ENCODE measurements at regions not wholly inside any gene's neighbourhood (a gene's known extent, or its start where the extent isn't known, plus 50 kb on each side); places are given as distances from the start of the nearest gene placed in this dataset.
"Not testable (repeated sequence)": the region's sequence is repeated elsewhere in the genome, so short reads cannot be mapped to it uniquely, and the experiment has no call there.

DNA sequence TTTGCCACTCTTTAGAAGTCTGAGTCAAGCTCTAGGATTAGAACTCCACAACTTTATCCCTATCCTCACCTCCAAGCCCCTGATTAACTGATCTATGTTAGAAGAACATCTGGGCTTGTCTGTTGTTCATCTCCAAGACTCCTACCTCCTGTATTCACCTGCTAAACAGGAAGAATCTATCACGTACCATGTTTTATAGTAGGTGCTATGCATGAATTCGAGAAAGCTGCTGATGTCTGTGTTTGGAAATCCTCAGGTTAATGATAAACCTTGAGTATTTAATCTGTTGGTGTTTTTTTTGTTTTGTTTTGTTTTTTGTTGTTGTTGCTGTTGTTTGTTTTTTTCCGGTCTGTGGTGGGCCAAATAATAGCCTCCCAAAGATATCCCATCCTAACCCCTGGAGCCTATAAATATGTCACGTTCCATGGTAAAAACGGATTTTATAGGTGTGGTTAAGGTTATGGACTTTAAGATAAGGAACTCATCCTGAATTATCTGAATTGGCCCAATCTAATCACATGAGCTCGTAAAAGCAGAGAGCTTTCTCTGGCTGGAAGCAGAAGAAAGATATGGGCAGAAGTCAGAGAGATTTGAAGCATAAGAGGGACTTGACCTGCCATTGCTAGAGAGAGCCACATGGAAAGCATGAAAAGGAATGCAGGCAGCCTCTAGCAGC is 101.2 kb upstream of the DUSP21 start:
- no peak overlapping the region for H3K27ac Mint-ChIP-seq
- H3K9me3 Mint-ChIP-seq, result no peaks in the 10 kb centered on the region
- no peaks in the 10 kb centered on the region for H3K27me3 Mint-ChIP-seq
- H3K4me3 Mint-ChIP-seq, result no peak overlapping the region
- no peak for DNase-seq (ENCODE audit: extremely low spot score, unreplicated experiment)
- TF ChIP-seq, protein P1, sequence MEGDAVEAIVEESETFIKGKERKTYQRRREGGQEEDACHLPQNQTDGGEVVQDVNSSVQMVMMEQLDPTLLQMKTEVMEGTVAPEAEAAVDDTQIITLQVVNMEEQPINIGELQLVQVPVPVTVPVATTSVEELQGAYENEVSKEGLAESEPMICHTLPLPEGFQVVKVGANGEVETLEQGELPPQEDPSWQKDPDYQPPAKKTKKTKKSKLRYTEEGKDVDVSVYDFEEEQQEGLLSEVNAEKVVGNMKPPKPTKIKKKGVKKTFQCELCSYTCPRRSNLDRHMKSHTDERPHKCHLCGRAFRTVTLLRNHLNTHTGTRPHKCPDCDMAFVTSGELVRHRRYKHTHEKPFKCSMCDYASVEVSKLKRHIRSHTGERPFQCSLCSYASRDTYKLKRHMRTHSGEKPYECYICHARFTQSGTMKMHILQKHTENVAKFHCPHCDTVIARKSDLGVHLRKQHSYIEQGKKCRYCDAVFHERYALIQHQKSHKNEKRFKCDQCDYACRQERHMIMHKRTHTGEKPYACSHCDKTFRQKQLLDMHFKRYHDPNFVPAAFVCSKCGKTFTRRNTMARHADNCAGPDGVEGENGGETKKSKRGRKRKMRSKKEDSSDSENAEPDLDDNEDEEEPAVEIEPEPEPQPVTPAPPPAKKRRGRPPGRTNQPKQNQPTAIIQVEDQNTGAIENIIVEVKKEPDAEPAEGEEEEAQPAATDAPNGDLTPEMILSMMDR (conservative IDR thresholded peaks at IDR 0.05), result no peak
- H3K4me1 Mint-ChIP-seq (ENCODE audit: unreplicated experiment), result peaks cover 4% of the 10 kb centered on the region
- no peaks in the 10 kb centered on the region for H3K36me3 Mint-ChIP-seq

DNA sequence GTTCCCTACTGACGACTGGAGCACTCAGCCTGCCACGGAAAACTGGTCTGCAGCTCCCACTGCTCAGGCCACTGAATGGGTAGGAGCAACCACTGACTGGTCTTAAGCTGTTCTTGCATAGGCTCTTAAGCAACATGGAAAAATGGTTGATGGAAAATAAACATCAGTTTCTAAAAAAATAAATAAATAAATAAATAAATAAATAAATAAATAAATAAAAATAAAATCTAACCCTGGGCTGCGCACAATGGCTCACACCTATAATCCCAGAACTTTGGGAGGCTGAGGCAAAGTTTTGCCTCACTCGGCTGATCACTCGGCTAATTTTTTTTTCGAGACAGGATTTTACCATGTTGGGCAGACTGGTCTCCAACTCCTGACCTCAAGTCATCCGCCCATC is 102.0 kb upstream of the DUSP21 start:
- not testable (repeated sequence) for H3K4me3 Mint-ChIP-seq; H3K4me1 Mint-ChIP-seq (ENCODE audit: unreplicated experiment); DNase-seq (ENCODE audit: extremely low spot score, unreplicated experiment); H3K27me3 Mint-ChIP-seq; H3K36me3 Mint-ChIP-seq; H3K27ac Mint-ChIP-seq; H3K9me3 Mint-ChIP-seq

DNA sequence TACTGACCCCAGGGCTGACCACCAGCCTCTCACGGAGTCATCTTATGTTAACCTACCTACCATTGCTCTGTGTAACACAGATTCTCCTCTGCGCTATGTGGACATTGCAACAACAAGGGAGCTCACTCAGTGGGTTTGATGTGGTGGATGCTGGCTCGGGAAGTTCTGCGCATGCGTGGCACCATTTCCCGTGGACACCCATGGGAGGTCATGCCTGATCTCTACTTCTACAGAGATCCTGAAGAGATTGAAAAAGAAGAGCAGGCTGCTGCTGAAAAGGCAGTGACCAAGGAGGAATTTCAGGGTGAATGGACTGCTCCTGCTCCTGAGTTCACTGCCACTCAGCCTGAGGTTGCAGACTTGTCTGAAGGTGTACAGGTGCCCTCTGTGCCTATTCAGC is 102.4 kb upstream of the DUSP21 start:
- not testable (repeated sequence) for H3K9me3 Mint-ChIP-seq; H3K36me3 Mint-ChIP-seq; H3K4me3 Mint-ChIP-seq; H3K27me3 Mint-ChIP-seq; DNase-seq (ENCODE audit: extremely low spot score, unreplicated experiment); H3K27ac Mint-ChIP-seq; H3K4me1 Mint-ChIP-seq (ENCODE audit: unreplicated experiment)

DNA sequence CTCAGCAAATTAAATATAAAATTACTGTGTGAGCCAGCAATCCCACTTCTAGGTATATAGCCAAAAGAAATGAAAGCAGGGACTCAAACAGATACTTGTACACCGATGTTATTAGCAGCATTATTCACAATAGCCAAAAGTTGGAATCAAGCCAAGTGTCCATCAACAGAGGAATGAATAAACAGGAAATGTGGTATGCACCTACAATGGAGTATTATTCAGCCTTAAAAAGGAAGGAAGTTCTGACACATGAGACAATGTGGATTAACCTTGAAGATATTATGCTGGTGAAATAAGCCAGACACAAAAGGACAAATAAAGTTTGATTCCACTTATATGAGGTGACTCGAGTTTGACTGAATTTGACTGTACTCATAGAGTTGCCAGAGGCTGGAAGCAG is 108.3 kb upstream of the DUSP21 start:
- Mint-ChIP-seq H3K9me3 (peaks cover 4% of the 10 kb centered on the region), H3K27ac (no peak overlapping the region), H3K36me3 (no peaks in the 10 kb centered on the region), H3K4me3 (no peak overlapping the region), H3K27me3 (no peaks in the 10 kb centered on the region), H3K4me1 (ENCODE audit: unreplicated experiment) (no peaks in the 10 kb centered on the region)
- DNase-seq (ENCODE audit: extremely low spot score, unreplicated experiment), result no peak
- TF ChIP-seq, protein P1 (conservative IDR thresholded peaks at IDR 0.05), result no peak

DNA sequence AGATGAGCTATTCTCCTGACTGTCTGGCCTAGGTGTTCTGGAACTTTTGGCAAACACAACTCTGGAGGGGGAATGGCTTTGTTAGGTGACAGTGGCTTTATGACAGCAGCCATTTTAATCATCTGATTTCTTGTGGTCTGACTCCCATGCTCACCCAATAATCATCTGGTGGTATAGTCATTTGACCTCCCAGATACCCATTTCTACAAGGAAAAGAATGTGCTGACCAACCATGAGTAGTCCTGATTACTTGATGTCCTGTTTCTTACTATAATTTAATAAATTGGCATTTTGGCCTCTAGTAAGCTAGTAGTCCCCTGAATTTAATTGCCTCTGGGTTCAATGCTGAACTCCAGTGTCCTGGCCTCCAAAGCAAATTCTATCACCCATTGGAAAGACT is 109.9 kb upstream of the DUSP21 start:
- Mint-ChIP-seq H3K9me3 (peaks cover 4% of the 10 kb centered on the region), H3K27ac (no peak overlapping the region), H3K36me3 (no peaks in the 10 kb centered on the region), H3K27me3 (no peaks in the 10 kb centered on the region), H3K4me1 (ENCODE audit: unreplicated experiment) (no peaks in the 10 kb centered on the region), H3K4me3 (no peak overlapping the region)
- TF ChIP-seq, protein P1 (conservative IDR thresholded peaks at IDR 0.05), result no peak
- no peak for DNase-seq (ENCODE audit: extremely low spot score, unreplicated experiment)

DNA sequence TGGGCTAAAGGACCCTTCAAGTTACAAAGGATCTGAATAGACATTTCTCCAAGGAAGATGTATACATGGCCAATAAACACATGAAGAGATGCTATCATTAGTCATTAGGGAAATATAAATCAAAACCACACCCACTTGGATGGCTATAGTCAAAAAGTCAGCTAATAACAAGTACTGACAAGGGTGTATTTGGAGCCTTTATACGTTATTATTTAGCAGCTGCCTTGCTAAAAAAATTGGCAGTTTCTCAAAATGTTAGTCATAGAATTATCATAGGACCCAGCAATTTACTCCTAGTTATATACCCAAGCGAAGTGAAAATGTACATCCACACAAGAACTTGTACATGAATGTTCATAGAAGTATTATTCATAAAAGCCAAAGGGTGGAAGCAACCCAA is 112.7 kb upstream of the DUSP21 start:
- Mint-ChIP-seq H3K4me1 (ENCODE audit: unreplicated experiment) (no peaks in the 10 kb centered on the region), H3K27ac (no peak overlapping the region), H3K4me3 (no peak overlapping the region), H3K9me3 (peaks cover 4% of the 10 kb centered on the region), H3K36me3 (no peaks in the 10 kb centered on the region), H3K27me3 (no peaks in the 10 kb centered on the region)
- TF ChIP-seq, protein P1 (conservative IDR thresholded peaks at IDR 0.05), result no peak
- no peak for DNase-seq (ENCODE audit: extremely low spot score, unreplicated experiment)

DNA sequence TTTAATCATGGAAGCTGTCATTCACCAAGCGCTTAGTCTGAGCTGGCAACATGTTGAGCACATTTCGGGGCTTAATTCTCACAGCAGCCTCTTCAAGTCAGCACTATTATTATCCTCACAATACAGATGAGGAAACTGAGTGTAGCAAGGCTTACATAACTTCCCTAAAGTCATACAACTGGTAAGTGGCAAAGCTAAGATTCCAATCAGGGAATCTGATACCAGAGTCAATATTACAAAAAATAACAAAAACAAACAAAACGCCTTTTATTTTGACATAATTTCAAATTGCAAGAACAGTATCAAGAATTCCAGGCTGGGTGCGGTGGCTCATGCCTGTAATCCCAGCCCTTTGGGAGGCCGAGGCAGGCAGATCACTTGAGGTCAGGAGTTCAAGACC is 120.4 kb upstream of the DUSP21 start:
- Mint-ChIP-seq H3K27me3 (no peaks in the 10 kb centered on the region), H3K27ac (no peak overlapping the region), H3K36me3 (no peaks in the 10 kb centered on the region), H3K9me3 (no peaks in the 10 kb centered on the region), H3K4me3 (no peak overlapping the region), H3K4me1 (ENCODE audit: unreplicated experiment) (no peaks in the 10 kb centered on the region)
- DNase-seq (ENCODE audit: extremely low spot score, unreplicated experiment), result no peak
- TF ChIP-seq, protein P1 (conservative IDR thresholded peaks at IDR 0.05), result no peak
